ENCODE measurements at regions not wholly inside any gene's neighbourhood (a gene's known extent, or its start where the extent isn't known, plus 50 kb on each side); places are given as distances from the start of the nearest gene placed in this dataset.

DNA sequence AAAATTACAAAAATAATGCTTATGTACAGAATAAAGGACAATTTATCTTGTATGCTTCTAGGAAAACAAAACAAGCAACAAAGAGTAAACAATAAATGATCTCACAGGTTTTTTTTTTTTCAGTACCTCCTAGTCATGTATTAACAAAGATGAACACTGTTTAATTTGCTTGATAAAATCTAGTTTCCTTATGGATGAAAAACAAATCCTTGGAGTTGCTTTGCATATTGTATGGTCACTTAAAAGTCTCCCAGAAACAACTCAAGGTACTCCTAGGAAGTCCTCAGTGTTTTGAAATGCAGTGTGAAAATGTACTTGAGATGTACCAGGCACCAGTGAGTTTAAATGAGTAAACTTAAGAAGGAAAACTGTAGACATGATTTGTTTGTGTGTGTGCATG, 686.0 kb upstream of the BRINP3 start:
- DNase-seq, result no peak

DNA sequence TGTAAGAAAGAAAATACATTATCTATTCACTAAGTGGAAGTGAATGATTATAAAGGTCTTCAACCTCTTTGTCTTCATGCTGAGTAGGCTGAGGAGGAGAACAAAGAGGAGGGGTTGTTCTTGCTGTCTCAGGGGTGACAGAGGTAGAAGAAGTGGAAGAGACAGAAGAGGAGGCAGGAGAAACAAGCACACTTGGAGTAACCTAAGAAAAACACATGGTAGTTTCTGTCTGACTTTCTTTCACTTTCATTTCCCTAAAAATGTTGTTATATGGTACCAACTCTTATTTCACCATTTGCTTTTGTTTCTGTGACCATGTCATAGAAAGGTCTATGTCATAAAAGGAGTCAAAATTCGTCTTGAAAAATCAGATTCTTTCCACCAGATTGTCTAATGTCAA, 696.6 kb upstream of the BRINP3 start:
- DNase-seq, result no peak

DNA sequence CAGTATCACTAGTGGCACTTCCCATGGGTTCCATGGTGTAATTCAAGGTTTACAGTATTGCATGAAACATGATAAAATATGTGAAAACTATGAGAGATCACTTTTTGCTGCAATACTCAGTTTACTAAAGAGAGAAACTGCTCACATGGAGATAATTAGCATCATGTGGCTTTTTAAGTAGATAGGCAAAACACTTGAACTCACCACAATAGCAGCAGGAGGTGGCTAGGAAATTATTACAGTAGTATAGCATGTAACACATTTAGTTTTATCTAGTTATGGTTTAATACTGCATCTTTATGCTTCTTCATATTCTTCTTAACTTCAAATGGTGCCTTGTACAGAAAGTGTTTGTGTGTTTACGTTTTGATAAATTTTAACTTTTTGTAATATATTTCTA, 698.5 kb upstream of the BRINP3 start:
- no peak for DNase-seq

DNA sequence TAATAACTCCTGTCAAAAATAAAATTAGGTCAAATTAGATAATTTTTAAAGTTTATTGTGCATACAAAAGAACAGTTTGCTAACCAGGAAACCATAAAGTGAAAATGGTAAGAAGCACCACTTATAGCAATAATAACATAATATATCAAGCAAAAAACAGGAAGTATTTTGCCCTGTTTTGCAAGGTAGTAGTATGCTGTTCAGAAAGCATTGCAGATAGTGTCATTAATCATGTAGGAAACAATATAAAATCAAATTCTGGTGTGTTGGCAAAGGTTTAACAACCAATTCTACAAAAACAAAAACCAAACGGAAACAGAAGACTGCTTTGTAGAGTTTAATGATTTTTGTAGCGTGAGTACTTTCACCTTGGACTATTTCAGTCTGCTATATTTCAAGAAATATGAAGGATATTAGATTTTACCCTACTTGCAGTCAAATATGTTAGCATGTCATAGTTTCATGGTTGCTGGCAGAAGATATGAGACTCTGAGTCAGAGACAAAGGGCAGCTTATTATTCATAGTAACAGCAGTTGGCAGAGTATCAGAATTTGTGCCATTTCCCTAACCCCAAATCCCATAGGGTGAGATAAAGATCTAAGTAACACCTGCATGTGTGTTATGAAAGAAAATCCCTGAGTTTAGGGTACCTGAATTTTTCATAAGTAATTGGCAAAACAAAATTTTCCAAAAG, 729.0 kb upstream of the BRINP3 start:
- peak; percentile 30 for DNase-seq

DNA sequence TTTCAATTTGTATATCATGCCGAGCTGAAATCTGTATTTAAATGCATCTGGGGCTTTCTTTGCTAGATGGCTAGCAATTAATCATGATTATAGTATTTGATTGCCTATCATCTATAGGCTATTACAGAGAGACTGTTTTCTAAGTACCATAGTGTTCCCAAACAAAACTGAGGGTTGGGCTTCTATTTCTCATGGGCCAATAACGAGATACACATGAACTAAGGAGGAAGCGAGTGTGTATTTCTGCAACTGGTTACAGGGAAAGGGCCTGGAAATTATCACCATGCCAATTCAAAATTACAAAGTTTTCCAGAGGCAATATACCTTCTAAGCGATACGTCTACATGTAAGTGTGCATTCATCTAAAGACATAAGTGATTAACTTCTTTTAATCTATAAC, 744.5 kb upstream of the BRINP3 start:
- no peak for DNase-seq

DNA sequence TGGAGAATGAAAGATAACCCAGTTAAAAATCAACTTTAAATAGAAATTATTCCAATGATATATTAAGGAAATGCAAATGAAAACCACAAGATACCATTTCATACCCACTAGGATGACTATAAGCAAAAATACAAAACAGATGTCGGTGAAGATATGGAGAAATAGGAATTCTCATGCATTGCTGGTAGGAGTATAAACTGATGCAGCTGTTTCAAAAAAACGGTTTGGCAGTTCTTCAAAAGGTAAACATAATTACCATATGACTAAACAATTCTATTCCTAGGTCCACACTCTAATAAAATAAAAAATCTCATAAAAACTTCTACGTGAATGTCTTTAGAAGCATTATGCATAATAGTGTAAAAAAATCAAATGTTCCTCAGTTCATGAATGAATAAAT, 763.3 kb upstream of the BRINP3 start:
- DNase-seq, result no peak

DNA sequence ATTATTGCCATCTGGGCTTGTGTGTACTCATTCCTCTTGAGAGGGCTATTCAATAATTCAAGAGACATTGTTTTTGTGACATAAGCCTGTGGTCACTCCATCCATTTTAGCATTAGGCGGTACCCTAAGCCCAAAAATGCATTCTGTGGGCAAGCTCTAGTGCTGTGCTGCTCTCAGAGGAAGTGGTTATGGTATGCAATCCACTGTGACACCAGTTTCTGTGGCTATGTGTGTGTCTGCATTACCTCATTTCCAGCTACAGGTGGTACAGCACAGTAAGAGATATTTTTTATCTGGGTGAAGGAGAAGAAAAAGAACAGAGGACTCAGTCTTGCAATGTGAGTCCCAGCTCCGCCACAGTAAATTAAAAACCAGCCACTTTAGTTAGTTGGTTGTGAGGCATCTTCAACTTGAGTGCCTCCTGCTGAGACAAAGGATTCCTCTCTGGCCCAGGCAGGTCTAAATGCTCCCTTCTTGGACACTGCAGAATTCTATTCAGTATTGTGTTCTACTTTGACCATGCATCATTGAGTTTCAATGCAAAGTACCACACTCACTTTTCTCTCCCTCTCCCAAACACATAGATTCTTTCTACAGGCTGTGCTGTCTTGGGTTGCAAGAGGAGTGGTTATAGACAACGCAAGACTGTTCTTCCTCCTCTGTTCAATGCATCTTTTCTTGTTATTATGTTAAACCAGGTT, 777.8 kb upstream of the BRINP3 start:
- no peak for DNase-seq

DNA sequence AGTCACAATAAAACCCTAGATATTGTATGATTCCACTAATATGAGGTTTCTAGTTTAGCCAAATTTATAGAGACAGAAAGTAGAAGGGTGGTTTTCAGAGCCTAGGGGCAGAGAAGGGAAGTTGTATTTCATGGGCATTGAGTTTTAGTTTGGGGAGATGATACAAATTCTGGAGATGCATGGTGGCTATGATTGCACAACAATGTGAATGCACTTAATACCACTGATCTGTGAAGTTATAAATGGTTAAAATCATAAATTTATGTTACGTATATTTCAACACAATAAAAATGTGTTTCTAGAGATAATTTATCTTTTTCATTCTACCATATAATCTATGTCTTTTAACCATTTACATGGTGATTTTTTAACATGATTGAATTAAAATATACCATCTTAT, 779.3 kb upstream of the BRINP3 start:
- no peak for DNase-seq

DNA sequence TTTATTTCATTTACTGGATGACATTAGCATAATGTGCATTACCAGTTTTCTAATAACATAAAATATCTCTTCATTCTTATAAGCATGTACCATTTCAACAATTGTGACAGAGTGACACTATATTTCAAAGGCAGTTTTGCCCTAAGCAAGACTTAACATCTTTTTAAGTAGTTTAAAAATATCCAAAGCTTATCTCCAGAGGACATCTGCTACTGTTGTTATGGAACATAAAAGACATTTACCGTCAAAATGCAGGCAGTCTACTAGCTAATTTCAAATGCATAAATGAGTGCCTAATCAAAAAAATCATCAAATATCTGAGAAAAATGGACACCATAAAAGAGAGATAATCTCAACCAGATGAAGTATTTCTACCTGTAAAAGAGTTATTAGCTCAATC, 782.4 kb upstream of the BRINP3 start:
- no peak for DNase-seq

DNA sequence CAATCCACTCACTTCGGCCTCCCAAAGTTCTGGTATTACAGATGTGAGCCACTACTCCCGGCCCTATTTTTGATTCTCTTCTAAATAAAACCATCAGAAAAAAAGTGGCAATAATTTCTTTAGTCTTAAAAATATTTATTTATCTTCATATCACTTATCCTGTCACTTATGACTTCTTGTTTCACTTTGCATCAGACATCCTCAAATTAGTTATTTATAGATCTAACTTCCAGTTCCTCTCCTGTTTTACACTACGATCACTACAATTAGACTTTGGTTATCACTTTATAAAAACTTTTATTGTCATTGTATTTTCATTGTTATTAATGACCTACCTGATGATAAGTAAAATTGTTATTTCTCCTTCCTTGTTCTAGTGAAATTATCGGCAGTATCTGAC, 783.4 kb upstream of the BRINP3 start:
- no peak for DNase-seq

DNA sequence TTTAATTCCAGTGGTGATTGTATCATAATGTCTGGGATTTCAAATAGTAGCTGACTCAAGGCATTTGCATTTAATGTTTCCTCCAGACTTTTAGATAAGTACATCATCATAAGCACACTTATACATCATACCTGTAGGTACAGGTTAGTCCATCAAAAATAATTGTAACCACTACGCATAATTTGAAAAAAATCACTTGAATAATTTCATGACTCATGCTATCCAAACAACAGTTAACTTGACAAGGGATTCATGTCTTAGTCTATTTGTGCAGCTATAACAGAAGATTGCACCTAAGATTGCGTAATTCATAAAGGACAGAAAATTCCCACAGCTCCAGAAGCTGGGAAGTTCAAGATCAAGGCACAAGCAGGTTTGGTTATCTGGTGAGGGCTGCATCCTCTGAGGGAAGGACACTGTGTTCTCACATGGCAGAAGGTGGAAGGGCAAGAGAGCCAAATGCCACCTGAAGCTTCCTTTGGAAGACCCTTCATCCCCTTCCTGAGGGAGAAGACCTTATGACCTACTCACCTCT, 801.7 kb upstream of the BRINP3 start:
- DNase-seq, result no peak

DNA sequence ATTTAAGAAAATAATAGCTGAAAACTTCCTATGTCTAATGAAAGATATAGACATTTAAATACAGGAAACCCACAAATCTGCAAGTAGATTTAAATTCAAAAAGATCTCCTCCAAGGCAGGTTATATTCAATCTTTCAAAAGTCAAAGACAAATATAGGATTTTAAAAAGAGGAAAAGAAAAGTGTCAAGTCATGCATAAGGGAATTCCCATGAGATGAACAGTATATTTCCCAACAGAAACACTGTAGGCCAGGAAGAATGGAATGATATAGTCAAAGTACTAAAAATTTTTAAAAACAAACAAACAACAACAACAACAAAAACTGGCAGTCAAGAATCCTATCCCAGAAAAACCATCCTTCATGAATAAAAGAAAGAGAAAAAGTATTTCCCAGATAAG, 806.5 kb upstream of the BRINP3 start:
- DNase-seq, result no peak

DNA sequence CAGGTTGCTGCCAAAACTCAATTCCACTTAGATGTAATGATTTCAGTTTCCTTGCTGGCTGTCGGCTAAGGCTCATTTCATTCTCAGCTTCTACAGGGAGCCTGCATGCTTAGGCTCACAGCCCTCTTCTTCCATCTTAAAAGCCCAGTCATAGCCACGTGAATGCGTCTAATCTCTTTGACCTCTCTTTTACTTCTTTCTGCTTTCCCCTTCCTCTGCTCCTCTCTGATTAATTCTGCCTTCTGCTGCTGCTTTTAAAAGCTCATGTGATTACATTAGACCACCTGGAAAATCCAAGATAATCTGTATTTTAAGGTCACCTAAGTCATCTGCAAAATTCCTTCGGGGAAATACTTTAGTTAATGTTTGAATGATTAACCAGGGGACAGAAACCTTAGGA, 812.8 kb upstream of the BRINP3 start:
- DNase-seq, result no peak

DNA sequence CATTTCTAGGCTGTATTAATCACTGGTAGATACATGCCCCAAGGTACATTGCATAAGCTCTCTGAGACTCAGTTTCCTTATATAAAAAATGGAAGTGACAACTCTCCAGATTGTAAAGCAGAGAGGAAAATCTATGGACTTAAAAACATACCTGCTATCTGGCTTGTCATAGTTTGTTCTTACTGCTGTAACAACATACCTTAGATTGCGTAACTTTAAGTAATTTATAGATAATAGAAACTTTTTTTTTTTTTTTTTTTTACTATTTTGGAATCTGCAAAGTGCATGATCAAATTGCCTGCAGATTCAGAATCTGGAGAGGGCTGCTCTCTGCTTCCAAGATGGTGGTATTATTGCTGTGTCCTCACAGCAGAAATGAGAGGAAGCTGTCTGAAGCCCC, 827.7 kb upstream of the BRINP3 start:
- DNase-seq, result no peak

DNA sequence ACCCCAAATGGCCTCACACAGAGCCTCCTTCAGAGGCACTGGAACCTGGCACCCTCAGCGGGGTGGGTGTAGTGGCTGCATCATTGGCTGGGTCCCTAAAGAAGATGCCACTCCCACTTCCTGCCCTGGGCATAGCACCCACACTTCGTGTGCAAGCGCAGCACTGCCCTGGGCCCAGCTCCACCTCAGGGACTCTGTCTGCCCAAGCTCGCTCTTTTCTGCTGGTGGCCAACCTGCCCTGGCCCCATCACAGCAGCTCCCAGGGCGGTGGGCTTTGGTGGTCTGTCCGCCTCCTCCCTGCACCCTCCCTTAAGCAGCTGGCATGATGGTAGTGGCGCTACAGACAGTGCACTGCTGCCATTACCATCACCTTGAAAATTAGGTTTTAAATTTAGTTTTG, 829.3 kb upstream of the BRINP3 start:
- no peak for DNase-seq

DNA sequence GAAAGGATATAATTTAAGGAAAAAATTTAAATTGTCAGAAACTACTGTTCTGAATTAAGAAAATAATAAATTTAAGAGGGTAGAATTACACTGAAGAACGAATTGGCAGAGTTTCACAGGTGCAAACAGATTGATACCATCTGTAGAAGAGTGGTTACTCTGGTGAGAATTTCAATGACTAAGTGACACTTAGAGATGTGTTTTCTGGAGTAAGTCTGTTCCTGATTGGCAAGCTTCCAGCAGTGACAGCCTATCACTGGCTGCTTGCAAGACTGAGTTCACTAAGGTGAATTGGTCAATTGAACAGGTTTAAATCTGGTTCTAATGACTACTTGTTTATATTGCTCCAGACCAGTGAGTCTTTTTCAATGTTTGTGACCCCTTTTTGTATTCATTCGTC, 838.2 kb upstream of the RGS18 start:
- DNase-seq, result peak; percentile 76

DNA sequence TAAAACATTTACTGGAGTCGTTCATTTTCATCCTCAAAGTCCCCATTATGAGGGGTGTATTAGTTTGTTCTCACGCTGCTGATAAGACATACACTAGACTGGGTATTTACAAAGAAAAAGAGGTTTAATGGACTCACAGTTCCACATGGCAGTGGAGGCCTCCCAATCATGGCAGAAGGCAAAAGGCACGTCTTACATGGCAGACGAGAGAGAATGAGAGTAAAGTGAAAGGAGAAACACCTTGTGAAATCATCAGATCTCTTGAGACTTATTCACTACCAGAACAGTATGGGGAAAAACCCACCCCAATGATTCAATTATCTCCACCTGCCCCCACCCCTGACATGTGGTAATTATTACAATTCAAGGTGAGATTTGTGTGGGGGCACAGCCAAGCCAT, 830.4 kb upstream of the RGS18 start:
- DNase-seq, result no peak

DNA sequence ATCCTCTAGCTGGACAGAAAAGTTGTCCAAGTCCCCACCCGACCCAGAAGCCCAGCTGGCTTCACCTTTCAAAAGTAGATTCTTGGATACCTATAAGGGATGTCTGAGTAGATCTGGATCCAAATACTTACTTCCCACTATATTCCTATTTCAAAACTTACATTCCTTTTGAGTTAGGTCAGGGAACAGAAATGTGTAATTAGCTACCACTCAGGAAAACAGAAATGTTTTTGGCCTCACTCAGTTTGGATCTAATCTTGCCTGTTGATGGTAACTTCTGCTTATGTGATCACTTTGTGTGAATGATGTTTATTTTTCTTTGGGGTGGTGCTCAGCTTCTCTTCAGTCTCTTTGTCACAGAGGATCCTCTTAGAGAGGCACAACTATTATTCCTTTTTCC, 814.4 kb upstream of the RGS18 start:
- DNase-seq, result no peak

DNA sequence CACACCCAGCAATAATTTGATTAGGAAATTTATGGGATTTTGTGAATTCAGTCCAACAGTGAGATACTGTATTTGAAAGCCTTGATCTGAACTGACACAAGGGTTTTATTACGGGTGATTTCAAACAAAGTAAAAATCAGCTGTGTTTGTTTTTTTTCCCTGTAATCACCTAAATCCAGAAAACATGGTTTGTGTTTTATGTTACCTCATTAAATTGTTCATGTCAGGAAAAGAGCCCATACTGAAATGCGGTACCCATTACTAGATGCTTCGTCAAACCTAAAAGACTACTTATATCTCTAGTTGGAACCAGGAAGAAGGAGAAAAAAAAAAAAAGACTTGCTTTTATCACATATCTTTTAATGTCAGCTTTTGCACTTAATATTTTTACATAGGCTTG, 811.9 kb upstream of the RGS18 start:
- no peak for DNase-seq

DNA sequence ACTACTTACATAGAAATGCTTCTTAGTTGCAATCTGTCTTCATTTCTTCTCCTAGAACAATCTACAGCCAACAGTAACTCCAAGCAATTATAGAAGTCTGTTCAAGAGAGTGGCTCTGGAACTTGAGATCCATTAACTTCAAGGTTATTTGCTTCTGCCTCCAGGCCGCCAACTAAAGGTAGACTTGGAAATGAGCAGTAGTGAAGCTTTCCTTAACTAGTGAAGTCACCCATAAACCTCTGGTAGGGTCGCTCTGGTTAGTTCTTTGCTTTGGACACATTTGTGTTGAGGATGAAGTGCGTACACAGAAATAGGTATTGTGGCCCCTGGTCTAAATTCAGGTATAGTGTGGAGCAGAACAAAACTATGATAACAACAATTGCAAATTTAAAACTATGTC, 809.9 kb upstream of the RGS18 start:
- no peak for DNase-seq

DNA sequence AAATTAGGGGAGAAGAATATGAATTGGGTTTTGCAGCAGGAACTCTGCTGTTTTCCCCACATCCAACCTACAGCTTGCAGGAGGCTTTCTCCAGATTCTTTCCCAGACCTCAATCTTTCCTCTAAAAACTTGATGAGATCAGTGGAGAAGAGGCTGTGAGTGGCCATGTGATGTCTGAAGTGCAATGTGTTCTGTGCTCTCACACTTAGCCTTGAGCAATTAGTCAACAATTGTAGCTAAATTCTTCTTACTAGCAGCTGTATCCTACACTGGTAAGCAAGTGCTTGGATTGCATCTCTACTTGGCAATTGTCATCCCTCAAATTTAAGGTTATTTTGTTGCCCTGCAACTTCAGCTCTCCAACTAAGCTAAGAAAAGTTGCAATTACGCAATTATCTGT, 807.3 kb upstream of the RGS18 start:
- no peak for DNase-seq

DNA sequence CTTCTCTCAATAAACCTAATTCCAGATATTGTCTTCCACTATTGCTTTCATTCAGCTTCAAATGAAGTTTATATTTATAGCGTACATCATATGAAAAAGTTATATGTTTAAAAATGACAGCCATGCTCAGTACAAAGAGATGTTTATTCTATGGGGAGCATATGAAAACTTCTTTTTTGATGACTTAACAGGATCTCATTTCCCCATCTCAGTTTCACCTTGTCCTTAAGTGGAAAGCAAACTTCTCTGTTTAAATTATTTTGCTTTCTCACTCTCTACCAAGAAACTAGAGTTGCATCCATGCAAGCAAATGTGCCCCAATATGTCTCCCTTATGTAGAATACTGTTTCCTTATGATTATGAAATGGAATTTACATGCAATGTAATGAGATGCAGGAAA, 799.5 kb upstream of the RGS18 start:
- DNase-seq, result no peak

DNA sequence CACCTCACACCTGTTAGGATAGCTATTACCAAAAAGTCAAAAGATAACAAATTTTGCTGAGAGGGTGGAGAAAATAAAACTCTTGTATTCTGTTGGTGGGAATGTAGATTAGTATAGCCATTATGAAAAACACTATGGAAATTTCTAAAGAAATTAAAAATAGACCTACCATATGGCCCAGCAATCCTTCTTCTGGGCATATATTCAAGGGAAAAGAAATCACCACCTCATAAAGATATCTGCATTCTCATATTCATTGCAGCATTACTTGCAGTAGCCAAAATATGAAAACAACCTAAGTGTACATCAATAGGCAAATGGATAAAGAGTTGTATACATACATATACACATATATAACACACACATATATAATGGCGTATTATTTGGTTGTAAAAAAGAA, 791.6 kb upstream of the RGS18 start:
- DNase-seq, result no peak

DNA sequence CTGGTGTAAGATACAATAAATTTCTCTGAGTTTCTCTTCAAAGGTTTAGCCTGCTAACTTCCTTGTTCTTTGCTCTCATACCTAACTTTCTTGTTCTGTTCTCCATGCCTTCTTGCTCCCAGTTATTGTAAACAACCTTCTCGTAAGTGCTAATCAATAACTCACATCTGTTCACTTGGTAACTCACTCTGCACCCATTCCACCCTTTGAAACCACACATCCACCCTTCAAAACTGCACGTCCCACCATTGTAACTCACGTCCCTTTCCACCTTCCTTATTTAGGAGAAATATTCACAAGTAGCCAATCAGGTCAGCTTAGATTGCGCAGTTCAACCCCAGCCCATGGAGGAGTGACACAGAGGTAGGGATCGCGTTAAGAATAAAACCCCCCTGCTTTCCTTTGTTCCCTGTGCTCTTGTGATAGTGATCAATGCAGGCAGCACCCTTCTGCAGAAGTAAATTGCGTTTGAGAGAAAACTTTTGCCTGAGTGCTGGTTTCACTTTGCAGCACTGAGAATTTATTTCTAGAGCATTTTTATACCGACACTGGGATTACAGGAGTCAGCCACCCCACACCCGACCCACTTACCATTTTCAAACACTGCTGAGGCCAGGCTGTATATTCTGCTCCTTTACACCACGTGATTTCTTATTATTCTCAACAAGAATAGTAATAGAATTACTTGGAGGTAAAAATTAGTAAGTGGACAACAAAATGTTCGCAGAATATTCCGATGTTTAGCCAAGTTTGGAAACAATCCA, 789.2 kb upstream of the RGS18 start:
- DNase-seq, result no peak
